ENCODE measurements at regions not wholly inside any gene's neighbourhood (a gene's known extent, or its start where the extent isn't known, plus 50 kb on each side); places are given as distances from the start of the nearest gene placed in this dataset.
"Not testable (repeated sequence)": the region's sequence is repeated elsewhere in the genome, so short reads cannot be mapped to it uniquely, and the experiment has no call there.

- FAIRE-seq, result not testable (repeated sequence)
Measured at GRCh38 chr1:146883190-146883589, 54.9 kb upstream of the NBPF12 start.

GRCh38 chr1:146881096-146881495 lies 57.0 kb upstream of the NBPF12 start:
- not testable (repeated sequence) for DNase-seq (ENCODE audit: extremely low spot score, insufficient read length, low read depth); FAIRE-seq

More at GRCh38 chr1:146883190-146883589, 54.9 kb upstream of the NBPF12 start:
- not testable (repeated sequence) for DNase-seq (ENCODE audit: extremely low spot score, insufficient read length, low read depth)

- FAIRE-seq; DNase-seq (ENCODE audit: extremely low spot score, insufficient read length, low read depth): not testable (repeated sequence)
Measured at GRCh38 chr1:146863799-146864319, 74.3 kb upstream of the NBPF12 start.

DNA sequence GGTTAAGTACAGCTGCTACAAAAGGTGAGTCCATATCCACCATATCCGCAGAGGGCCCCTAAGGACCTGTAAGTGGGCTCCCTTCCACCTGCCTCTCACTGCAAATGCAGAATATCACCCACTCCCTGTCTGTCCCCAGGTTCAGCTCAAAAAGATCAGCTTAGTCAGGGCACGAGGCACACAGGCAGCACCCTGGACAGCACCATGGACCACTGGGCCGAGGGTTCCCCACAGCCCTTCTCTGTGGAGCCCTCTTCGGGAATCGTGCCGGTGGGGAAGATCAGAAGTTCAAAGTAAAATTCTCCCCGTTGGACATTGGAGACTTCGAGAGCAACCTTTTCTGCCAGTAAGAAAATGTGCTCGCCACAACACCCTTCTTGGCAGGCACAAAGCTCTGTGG lies 85.0 kb upstream of the NBPF12 start:
- FAIRE-seq; DNase-seq (ENCODE audit: extremely low spot score, insufficient read length, low read depth): not testable (repeated sequence)

GRCh38 chr1:146850352-146850889 lies 87.7 kb upstream of the NBPF12 start:
- FAIRE-seq; DNase-seq (ENCODE audit: extremely low spot score, insufficient read length, low read depth): not testable (repeated sequence)

GRCh38 chr1:146838725-146839124 lies 99.4 kb upstream of the NBPF12 start:
- FAIRE-seq; DNase-seq (ENCODE audit: extremely low spot score, insufficient read length, low read depth): not testable (repeated sequence)

GRCh38 chr1:146826957-146827356 lies 111.2 kb upstream of the NBPF12 start:
- FAIRE-seq; DNase-seq (ENCODE audit: extremely low spot score, insufficient read length, low read depth): not testable (repeated sequence)

DNA sequence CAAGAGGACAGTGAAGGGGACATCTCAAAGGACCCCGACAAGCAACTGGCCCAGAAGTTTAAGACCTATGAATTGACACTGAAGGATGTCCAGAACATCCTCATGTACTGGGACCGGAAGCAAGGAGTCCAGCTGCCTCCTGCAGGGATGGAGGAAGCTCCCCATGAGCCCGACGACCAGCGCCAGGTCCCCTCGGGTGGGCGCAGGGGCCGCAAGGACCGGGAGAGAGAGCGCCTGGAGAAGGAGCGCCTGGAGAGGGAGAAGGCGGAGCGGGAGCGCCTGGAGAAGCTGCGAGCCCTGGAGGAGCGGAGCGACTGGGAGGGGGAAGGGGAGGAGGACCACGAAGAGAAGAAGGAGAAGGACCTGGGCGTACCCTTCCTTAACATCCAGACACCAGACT lies 143.9 kb upstream of the NBPF12 start:
- not testable (repeated sequence) for DNase-seq (ENCODE audit: extremely low spot score, insufficient read length, low read depth); FAIRE-seq

- FAIRE-seq, result not testable (repeated sequence)
Measured at GRCh38 chr1:146792725-146793124, 145.4 kb upstream of the NBPF12 start.

GRCh38 chr1:146784212-146784940 lies 153.7 kb upstream of the NBPF12 start:
- DNase-seq (ENCODE audit: extremely low spot score, insufficient read length, low read depth); FAIRE-seq: not testable (repeated sequence)

More at GRCh38 chr1:146792725-146793124, 145.4 kb upstream of the NBPF12 start:
- DNase-seq (ENCODE audit: extremely low spot score, insufficient read length, low read depth), result not testable (repeated sequence)

GRCh38 chr1:146781235-146781634 lies 156.9 kb upstream of the NBPF12 start:
- not testable (repeated sequence) for FAIRE-seq; DNase-seq (ENCODE audit: extremely low spot score, insufficient read length, low read depth)

DNA sequence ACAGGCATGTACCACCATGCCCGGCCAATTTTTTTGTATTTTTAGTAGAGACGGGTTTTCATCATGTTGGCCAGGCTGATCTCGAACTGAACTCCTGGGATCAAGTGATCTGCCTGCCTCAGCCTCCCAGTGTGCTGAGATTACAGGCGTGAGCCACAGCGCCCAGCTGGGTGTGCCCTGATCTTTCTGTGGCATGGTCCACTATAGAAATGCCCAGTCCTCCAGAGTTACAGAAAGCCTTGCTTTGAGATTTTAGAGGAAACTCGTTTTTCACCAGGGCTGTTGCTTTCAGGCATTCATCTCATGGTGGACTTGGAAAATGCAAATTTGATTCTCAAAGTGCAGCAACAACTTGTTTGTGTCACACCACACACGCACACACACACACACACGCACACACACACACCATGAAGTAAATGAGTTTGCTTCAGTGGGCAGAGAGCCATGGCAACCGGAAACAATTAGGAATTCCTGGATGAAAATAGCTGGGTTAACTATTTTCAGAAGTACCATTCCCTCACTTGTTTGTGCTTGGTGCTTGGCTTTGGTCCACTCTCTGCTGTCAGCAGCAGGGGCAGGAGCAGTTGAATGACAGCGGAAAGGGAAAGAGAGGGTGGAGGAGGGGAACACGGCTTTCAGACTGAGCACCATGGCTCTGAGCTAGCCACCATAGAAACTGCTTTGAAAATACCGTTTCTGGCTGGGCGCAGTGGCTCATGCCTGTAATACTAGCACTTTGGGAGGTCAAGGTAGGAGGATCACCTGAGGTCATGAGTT lies 160.1 kb upstream of the NBPF12 start:
- not testable (repeated sequence) for DNase-seq (ENCODE audit: extremely low spot score, insufficient read length, low read depth); FAIRE-seq

- not testable (repeated sequence) for DNase-seq (ENCODE audit: extremely low spot score, insufficient read length, low read depth); FAIRE-seq
Measured at GRCh38 chr1:146774988-146775387, 163.1 kb upstream of the NBPF12 start.

DNA sequence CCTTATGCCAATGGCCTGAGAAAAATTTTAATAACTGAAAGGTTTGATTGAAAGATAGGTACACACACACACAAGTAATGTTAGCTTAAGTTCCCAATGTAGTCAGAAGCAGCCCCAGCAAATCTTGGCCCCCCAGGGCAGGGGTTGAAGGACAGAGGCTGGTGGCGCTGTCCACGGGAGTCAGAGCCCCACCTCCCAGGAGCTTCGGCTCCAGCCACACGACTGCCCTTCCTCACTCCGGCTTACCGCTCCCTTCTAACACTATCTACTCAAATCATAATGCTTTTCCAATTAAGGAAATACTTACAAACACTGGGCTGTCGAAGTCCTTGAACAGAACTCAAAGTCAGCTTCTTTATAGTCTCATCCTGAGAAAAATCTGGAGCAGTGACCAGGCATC lies 163.9 kb upstream of the NBPF12 start:
- FAIRE-seq; DNase-seq (ENCODE audit: extremely low spot score, insufficient read length, low read depth): not testable (repeated sequence)

GRCh38 chr1:146771409-146771808 lies 166.7 kb upstream of the NBPF12 start:
- FAIRE-seq, result not testable (repeated sequence)

DNA sequence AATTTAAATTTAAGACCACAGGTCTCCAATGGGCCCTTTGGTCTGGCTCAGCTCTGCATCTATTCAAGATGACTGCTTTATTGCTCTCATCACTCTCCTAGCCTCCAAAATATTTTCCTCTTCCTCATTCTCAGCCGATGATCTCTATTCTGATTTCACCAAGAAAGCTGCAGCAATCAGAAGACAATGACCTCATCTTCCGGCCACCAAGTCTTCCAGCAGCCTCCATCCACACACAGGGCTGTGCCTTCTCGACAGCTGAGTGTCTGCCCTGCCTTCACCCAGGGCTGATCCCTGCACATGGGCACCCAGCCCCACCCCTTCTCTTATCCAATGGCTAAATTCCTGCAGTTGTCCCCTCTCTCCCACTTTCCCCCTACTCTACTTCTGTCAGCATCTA lies 167.1 kb upstream of the NBPF12 start:
- FAIRE-seq; DNase-seq (ENCODE audit: extremely low spot score, insufficient read length, low read depth): not testable (repeated sequence)

More at GRCh38 chr1:146771409-146771808, 166.7 kb upstream of the NBPF12 start:
- DNase-seq (ENCODE audit: extremely low spot score, insufficient read length, low read depth), result not testable (repeated sequence)

GRCh38 chr1:146763234-146763633 lies 174.9 kb upstream of the NBPF12 start:
- DNase-seq (ENCODE audit: extremely low spot score, insufficient read length, low read depth); FAIRE-seq: not testable (repeated sequence)

DNA sequence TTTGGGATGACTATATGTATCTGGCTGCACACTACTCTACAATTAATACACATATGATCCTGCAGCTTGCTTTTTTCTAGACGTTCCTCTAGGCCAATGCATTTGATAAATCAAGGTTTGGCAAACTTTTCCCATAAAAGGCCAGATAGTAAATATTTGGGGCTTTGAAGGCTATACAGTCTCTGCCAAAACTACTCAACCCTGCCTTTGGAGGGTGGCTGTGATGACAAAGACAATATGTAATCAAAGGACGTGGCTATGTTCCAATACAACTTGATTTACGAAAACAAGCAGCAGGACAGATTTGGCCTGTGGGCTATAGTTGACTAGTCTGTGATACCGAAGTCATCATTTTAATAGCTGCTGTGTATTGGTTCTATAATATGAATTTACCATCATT lies 181.3 kb upstream of the NBPF12 start:
- not testable (repeated sequence) for DNase-seq (ENCODE audit: extremely low spot score, insufficient read length, low read depth); FAIRE-seq

DNA sequence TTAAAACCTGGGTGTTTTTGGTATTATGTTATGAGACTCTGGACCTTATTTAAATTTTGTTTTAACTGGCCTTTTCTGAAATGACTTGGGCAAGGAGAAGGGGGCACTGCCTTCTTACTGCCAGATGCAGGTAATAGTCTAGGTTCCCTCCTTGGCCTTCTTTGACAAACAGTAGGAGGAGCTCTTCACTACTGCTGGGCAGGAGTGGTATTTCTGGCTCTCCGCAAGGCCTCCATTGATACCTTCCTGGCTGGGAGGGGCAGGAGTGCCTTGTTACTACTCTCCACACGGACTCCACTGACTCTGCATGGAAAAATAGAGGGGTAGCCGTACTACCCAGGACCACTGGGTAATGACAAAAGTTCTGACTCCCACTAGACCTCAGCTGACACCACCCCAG lies 189.4 kb upstream of the NBPF12 start:
- FAIRE-seq; DNase-seq (ENCODE audit: extremely low spot score, insufficient read length, low read depth): not testable (repeated sequence)
